ENCODE measurements at regions not wholly inside any gene's neighbourhood (a gene's known extent, or its start where the extent isn't known, plus 50 kb on each side); places are given as distances from the start of the nearest gene placed in this dataset.

DNA sequence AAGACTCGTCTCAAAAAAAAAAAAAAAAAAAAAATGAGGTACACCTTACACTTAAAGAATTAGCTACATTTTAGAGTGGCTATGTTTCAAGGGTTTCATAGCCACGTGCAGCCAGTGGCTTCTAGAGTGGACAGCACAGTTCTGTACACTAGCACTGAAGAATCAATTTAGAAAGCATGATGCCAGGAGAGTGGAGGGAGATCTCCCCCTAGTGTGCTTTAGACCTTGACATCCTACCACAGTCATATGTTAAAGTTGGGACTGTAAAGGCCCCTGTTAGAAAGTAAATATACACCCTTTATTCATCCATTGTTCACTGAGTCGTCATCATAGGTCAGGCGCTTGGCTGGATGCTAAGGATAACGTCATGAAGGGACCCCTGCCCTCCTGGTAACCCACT, 179.4 kb downstream of the QDPR start:
- Mint-ChIP-seq H3K27ac (no peak overlapping the region), H3K36me3 (no peaks in the 10 kb centered on the region), H3K4me1 (peaks cover 6 to 11% of the 10 kb centered on the region in 2 donors), H3K27me3 (ENCODE audit: low read depth in 2 of 2) (peaks cover 0 to 15% of the 10 kb centered on the region in 2 donors), H3K9me3 (no peaks in the 10 kb centered on the region), H3K4me3 (no peak overlapping the region)
- DNase-seq, result no peak
- intact Hi-C loops (cut with micrococcal nuclease), result no loop called here
- TF ChIP-seq, protein P1, sequence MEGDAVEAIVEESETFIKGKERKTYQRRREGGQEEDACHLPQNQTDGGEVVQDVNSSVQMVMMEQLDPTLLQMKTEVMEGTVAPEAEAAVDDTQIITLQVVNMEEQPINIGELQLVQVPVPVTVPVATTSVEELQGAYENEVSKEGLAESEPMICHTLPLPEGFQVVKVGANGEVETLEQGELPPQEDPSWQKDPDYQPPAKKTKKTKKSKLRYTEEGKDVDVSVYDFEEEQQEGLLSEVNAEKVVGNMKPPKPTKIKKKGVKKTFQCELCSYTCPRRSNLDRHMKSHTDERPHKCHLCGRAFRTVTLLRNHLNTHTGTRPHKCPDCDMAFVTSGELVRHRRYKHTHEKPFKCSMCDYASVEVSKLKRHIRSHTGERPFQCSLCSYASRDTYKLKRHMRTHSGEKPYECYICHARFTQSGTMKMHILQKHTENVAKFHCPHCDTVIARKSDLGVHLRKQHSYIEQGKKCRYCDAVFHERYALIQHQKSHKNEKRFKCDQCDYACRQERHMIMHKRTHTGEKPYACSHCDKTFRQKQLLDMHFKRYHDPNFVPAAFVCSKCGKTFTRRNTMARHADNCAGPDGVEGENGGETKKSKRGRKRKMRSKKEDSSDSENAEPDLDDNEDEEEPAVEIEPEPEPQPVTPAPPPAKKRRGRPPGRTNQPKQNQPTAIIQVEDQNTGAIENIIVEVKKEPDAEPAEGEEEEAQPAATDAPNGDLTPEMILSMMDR (IDR thresholded peaks at IDR 0.05), result no peak
- Histone ChIP-seq H3K4me1 (ENCODE audit: control insufficient read depth, insufficient read depth, low read length) (peaks cover 7% of the 10 kb centered on the region), H3K36me3 (ENCODE audit: control insufficient read depth, insufficient read depth, low read length) (no peaks in the 10 kb centered on the region), H3K27ac (ENCODE audit: low read length) (no peak overlapping the region), H3K27me3 (ENCODE audit: control insufficient read depth, insufficient read depth, low read length) (no peaks in the 10 kb centered on the region), H3K4me3 (ENCODE audit: low read length) (no peak overlapping the region), H3K9me3 (ENCODE audit: control insufficient read depth, insufficient read depth, low read length) (no peaks in the 10 kb centered on the region)
- WGBS (ENCODE audit: insufficient coverage), result 78% methylated on average over 4 of the region's 5 CpGs
- no peak for ATAC-seq

DNA sequence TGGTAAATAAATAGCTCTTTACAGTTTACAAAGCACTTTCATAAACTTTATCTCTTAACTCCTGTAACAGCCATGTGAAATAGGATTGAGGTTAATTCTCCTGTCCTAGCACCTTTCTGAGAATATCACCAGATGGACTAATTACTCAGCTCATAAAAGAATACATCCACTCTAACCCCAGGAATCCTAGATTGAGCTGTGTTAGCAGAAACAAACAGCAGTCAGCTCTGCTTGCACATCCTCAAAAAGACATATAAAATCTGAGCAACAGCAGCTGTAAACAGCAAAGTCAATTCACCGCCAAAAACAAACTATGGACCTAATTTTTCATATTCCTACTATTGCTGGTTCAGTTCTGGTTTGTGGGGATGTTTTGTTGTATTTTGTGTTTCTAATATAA, 182.8 kb downstream of the QDPR start:
- no peaks in the 10 kb centered on the region for H3K9me3 ChIP-seq (ENCODE audit: control insufficient read depth, insufficient read depth, low read length)
- no peaks in the 10 kb centered on the region for H3K36me3 ChIP-seq (ENCODE audit: control insufficient read depth, insufficient read depth, low read length)
- intact Hi-C loops (cut with micrococcal nuclease), result no loop called here
- H3K27me3 ChIP-seq (ENCODE audit: control insufficient read depth, insufficient read depth, low read length), result no peaks in the 10 kb centered on the region
- WGBS (ENCODE audit: insufficient coverage), result no CpG with 5 or more reads among the region's 1 CpG
- Mint-ChIP-seq H3K27ac (no peak overlapping the region), H3K4me1 (peaks cover 5 to 7% of the 10 kb centered on the region in 2 donors), H3K4me3 (no peak overlapping the region), H3K36me3 (no peaks in the 10 kb centered on the region), H3K27me3 (ENCODE audit: low read depth in 2 of 2) (peaks cover 2 to 20% of the 10 kb centered on the region in 2 donors), H3K9me3 (no peaks in the 10 kb centered on the region)
- TF ChIP-seq, protein P1 (IDR thresholded peaks at IDR 0.05), result no peak
- ATAC-seq (no peak), DNase-seq (no peak)
- H3K4me3 ChIP-seq (ENCODE audit: low read length), result no peak overlapping the region
- H3K4me1 ChIP-seq (ENCODE audit: control insufficient read depth, insufficient read depth, low read length), result no peaks in the 10 kb centered on the region
- H3K27ac ChIP-seq (ENCODE audit: low read length), result no peak overlapping the region

DNA sequence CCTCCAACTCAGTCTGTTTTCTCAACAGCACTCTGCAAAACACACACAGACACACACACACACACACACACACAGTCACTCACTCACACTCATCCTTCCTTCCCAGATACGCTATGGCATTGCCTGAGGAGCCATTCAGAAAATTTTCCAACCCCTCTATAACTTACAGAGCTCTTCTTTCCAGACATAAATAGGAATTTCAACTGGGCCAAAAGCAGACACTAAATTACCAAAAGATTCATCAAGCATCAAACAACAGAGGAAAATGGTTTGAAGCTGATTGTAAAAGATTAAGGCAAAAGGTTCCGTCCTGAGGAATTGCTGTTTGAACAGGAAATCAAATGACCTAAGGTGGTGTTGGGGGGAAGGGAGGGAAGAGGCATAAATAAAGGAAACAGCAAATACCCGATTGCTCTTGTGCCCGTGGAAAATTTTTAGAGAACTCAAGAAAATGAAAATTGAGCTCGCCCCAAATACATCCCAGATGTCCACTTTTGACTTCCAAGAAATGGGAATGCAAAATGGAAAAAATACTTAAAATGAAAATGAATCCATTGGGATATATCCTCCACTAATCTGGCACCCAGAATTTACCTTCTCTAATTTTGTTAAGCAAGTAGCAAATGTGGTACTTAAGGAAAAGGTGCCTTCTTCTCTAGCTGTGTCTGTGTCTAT, 183.6 kb downstream of the QDPR start:
- WGBS (ENCODE audit: insufficient coverage), result 29% methylated on average over 4 of the region's 5 CpGs
- Histone ChIP-seq H3K36me3 (ENCODE audit: control insufficient read depth, insufficient read depth, low read length) (no peaks in the 10 kb centered on the region), H3K4me1 (ENCODE audit: control insufficient read depth, insufficient read depth, low read length) (no peaks in the 10 kb centered on the region), H3K27ac (ENCODE audit: low read length) (no peak overlapping the region), H3K4me3 (ENCODE audit: low read length) (no peak overlapping the region), H3K9me3 (ENCODE audit: control insufficient read depth, insufficient read depth, low read length) (no peaks in the 10 kb centered on the region), H3K27me3 (ENCODE audit: control insufficient read depth, insufficient read depth, low read length) (no peaks in the 10 kb centered on the region)
- H3K27me3 Mint-ChIP-seq (ENCODE audit: low read depth in 2 of 2), result peaks cover 2 to 20% of the 10 kb centered on the region in 2 donors
- no peak for DNase-seq
- H3K9me3 Mint-ChIP-seq, result no peaks in the 10 kb centered on the region
- peaks cover 5 to 7% of the 10 kb centered on the region in 2 donors for H3K4me1 Mint-ChIP-seq
- TF ChIP-seq, protein P1 (IDR thresholded peaks at IDR 0.05), result no peak
- no peak overlapping the region for H3K27ac Mint-ChIP-seq
- ATAC-seq, result no peak
- no peaks in the 10 kb centered on the region for H3K36me3 Mint-ChIP-seq
- intact Hi-C loops (cut with micrococcal nuclease), result no loop called here
- no peak overlapping the region for H3K4me3 Mint-ChIP-seq

DNA sequence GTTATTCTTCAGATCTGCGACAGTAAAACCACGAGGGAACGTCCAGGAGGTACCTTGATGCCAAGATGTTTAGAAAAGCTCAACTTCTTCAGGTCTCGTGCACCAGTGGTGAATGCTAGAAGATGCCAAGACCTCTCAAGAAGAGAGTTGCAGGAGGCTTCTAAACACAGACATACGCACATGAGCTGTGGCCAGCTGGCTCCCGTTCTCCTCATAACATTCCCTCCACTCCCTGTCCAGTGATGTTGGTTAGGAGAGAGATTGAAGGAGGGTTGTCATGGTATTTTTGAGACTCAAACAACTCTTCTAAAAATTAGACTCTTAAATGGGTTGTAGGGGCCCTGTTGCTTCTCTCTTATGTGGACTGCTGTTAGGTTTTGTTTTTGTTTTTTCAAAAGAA, 184.3 kb downstream of the QDPR start:
- ATAC-seq, result no peak
- no peak for DNase-seq
- H3K4me3 ChIP-seq (ENCODE audit: low read length), result no peak overlapping the region
- H3K36me3 ChIP-seq (ENCODE audit: control insufficient read depth, insufficient read depth, low read length), result no peaks in the 10 kb centered on the region
- H3K9me3 Mint-ChIP-seq, result no peaks in the 10 kb centered on the region
- no peaks in the 10 kb centered on the region for H3K27me3 ChIP-seq (ENCODE audit: control insufficient read depth, insufficient read depth, low read length)
- H3K27me3 Mint-ChIP-seq (ENCODE audit: low read depth in 2 of 2), result peaks cover 2 to 20% of the 10 kb centered on the region in 2 donors
- H3K9me3 ChIP-seq (ENCODE audit: control insufficient read depth, insufficient read depth, low read length), result no peaks in the 10 kb centered on the region
- TF ChIP-seq, protein P1 (IDR thresholded peaks at IDR 0.05), result no peak
- H3K4me1 ChIP-seq (ENCODE audit: control insufficient read depth, insufficient read depth, low read length), result no peaks in the 10 kb centered on the region
- no peak overlapping the region for H3K4me3 Mint-ChIP-seq
- intact Hi-C loops (cut with micrococcal nuclease), result no loop called here
- 75% methylated on average over 4 of the region's 6 CpGs for WGBS (ENCODE audit: insufficient coverage)
- H3K27ac Mint-ChIP-seq, result no peak overlapping the region
- H3K36me3 Mint-ChIP-seq, result no peaks in the 10 kb centered on the region
- no peak overlapping the region for H3K27ac ChIP-seq (ENCODE audit: low read length)
- H3K4me1 Mint-ChIP-seq, result peaks cover 5 to 7% of the 10 kb centered on the region in 2 donors
